Sigmoid colon (tissue), 4 donors: ENCODE measurements at regions not wholly inside any gene's neighbourhood (a gene's known extent, or its start where the extent isn't known, plus 50 kb on each side); places are given as distances from the start of the nearest gene placed in this dataset.

Experiments used
- CTCF ChIP-seq, 4 experiments: fragments of 450-650 bp in 3 of 4; fragments of 200-600 bp in 1 of 4; IDR thresholded peaks; one replicate each; pipeline ENCODE4 v1.5.1; 2016 to 2019; ENCODE audit warnings: antibody characterized with exemption in 4 of 4, mild to moderate bottlenecking in 3 of 4, moderate library complexity in 2 of 4
- POLR2A ChIP-seq, 2 donors: fragments of 450-650 bp; IDR thresholded peaks; one replicate each; pipeline ENCODE4 v1.6.1; 2016; ENCODE audit warnings: antibody characterized with exemption in 2 of 2, mild to moderate bottlenecking in 2 of 2, moderate library complexity in 2 of 2
- POLR2AphosphoS5 ChIP-seq, 4 donors: sonication (generic); formaldehyde crosslinking; IDR thresholded peaks; one replicate each; pipeline ENCODE4 v1.6.1; 2017; ENCODE audit warnings: antibody characterized with exemption in 4 of 4

DNA sequence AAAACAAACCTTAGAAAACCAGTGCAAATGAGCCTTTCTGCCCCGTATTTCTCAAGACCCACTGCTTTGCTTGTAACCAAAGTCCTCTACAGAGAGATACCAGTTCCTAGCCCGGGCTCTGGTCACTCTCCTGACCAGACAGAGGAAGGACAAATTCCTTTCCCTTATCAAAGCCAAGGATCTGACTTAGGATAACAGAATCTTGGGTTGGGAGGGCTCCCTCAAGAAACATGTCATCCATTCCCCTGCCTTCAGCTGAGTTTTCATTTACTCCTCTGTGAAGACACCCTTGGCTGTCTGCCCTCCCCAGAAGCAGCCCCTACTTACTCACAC lies 116.0 kb upstream of the PARP11 start:
- TF ChIP-seq CTCF (IDR thresholded peaks at IDR 0.05) = no peak
- TF ChIP-seq POLR2A (IDR thresholded peaks at IDR 0.05) = no peak
- no peak for TF ChIP-seq POLR2AphosphoS5 (IDR thresholded peaks at IDR 0.05)
